ENCODE measurements at regions not wholly inside any gene's neighbourhood (a gene's known extent, or its start where the extent isn't known, plus 50 kb on each side); places are given as distances from the start of the nearest gene placed in this dataset.
A peak's percentile ranks its signal among the peaks of the same experiment; 100 is the strongest.

- H3K36me3 Mint-ChIP-seq, result no peaks in the 10 kb centered on the region
- no peak overlapping the region for H3K27ac Mint-ChIP-seq
- no peaks in the 10 kb centered on the region for H3K27me3 Mint-ChIP-seq (ENCODE audit: low read depth)
- H3K4me3 Mint-ChIP-seq, result no peak overlapping the region
- TF ChIP-seq CTCF (IDR thresholded peaks at IDR 0.05; ENCODE audit: unreplicated experiment), result no peak
- peaks cover 3% of the 10 kb centered on the region for H3K9me3 Mint-ChIP-seq
- DNase-seq (ENCODE audit: low spot score in 2 of 2, unreplicated experiment in 2 of 2), result no peak
- peaks cover 3% of the 10 kb centered on the region for H3K4me1 Mint-ChIP-seq
Observed at GRCh38 chr4:96136056-96136455, 296.2 kb downstream of the PDHA2 start.

GRCh38 chr4:96139251-96139929 is 299.5 kb downstream of the PDHA2 start:
- H3K4me3 Mint-ChIP-seq, result no peak overlapping the region
- H3K27me3 Mint-ChIP-seq (ENCODE audit: low read depth), result no peaks in the 10 kb centered on the region
- H3K9me3 Mint-ChIP-seq, result peaks cover 11% of the 10 kb centered on the region
- no peaks in the 10 kb centered on the region for H3K36me3 Mint-ChIP-seq
- no peak overlapping the region for H3K27ac Mint-ChIP-seq
- H3K4me1 Mint-ChIP-seq, result no peaks in the 10 kb centered on the region
- DNase-seq (ENCODE audit: low spot score in 2 of 2, unreplicated experiment in 2 of 2), result no peak
- no peak for TF ChIP-seq CTCF (IDR thresholded peaks at IDR 0.05; ENCODE audit: unreplicated experiment)

- Mint-ChIP-seq H3K27me3 (ENCODE audit: low read depth) (no peaks in the 10 kb centered on the region), H3K9me3 (peaks cover 8% of the 10 kb centered on the region), H3K4me3 (no peak overlapping the region), H3K36me3 (no peaks in the 10 kb centered on the region), H3K27ac (no peak overlapping the region), H3K4me1 (peaks cover 13% of the 10 kb centered on the region)
- no peak for DNase-seq (ENCODE audit: low spot score in 2 of 2, unreplicated experiment in 2 of 2)
- TF ChIP-seq CTCF (IDR thresholded peaks at IDR 0.05; ENCODE audit: unreplicated experiment), result no peak
Observed at GRCh38 chr4:96145601-96146000, 305.7 kb downstream of the PDHA2 start.

GRCh38 chr4:96146686-96147085 is 306.8 kb downstream of the PDHA2 start:
- H3K27ac Mint-ChIP-seq, result no peak overlapping the region

GRCh38 chr4:96149894-96150293 is 310.0 kb downstream of the PDHA2 start:
- Mint-ChIP-seq H3K36me3 (no peaks in the 10 kb centered on the region), H3K27ac (peak overlapping the region; percentile 64), H3K9me3 (peaks cover 4% of the 10 kb centered on the region), H3K27me3 (ENCODE audit: low read depth) (no peaks in the 10 kb centered on the region), H3K4me3 (peak overlapping the region; percentile 42), H3K4me1 (peaks cover 13% of the 10 kb centered on the region)
- DNase-seq (ENCODE audit: low spot score in 2 of 2, unreplicated experiment in 2 of 2), result no peak
- no peak for TF ChIP-seq CTCF (IDR thresholded peaks at IDR 0.05; ENCODE audit: unreplicated experiment)

More at GRCh38 chr4:96146686-96147085, 306.8 kb downstream of the PDHA2 start:
- Mint-ChIP-seq H3K4me3 (no peak overlapping the region), H3K36me3 (no peaks in the 10 kb centered on the region), H3K9me3 (peaks cover 5% of the 10 kb centered on the region), H3K27me3 (ENCODE audit: low read depth) (no peaks in the 10 kb centered on the region), H3K4me1 (peaks cover 13% of the 10 kb centered on the region)
- TF ChIP-seq CTCF (IDR thresholded peaks at IDR 0.05; ENCODE audit: unreplicated experiment), result no peak
- no peak for DNase-seq (ENCODE audit: low spot score in 2 of 2, unreplicated experiment in 2 of 2)

Measured in mesothelial cell of epicardium (in vitro differentiated cells).